PC-9 (cell line): ENCODE measurements at regions not wholly inside any gene's neighbourhood (a gene's known extent, or its start where the extent isn't known, plus 50 kb on each side); places are given as distances from the start of the nearest gene placed in this dataset.

ENCODE experiments used
- EZH2 ChIP-seq: fragments of 200-600 bp; sonication (generic); IDR thresholded peaks from 2 replicates; pipeline ENCODE4 v1.8.0; 2017; ENCODE audit warnings: antibody characterized with exemption, low read depth
- TF ChIP-seq, protein P1 (sequence below): fragments of 200-600 bp; sonication (generic); conservative IDR thresholded peaks from 2 replicates; pipeline ENCODE4 v1.6.1; 2017; ENCODE audit warnings: mixed run types, antibody characterized with exemption, mild to moderate bottlenecking, moderate library complexity

DNA sequence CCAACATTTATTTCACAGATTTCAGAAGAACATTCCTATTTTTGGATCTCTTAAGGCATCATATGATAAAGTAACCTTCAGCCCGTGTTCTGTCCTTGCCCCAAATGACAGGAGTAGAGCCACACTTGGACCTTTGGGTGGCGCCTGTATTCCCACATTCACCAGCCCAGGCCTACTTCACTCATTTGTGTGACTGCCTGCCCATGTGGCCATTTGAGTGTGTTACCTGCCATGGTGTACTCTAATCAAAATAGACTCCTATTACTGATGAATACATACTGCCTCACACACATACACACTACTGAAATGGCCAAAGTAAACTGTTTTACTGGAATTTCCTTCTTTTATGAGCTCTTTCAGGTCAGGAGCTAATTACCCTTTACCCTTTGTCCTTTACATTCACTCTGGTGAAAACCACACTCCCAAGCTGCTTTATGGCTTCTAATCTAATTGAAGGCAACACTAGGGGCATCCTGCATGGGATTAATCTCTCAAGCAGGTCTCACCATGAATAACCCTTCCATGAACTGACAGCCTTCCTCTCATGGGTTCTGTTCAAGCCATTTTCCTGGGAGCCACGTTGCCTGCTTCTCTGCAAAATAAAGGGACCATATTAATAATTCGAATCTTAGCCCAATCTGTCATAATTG is 271.0 kb upstream of the GALNT5 start:
- TF ChIP-seq, protein P1, sequence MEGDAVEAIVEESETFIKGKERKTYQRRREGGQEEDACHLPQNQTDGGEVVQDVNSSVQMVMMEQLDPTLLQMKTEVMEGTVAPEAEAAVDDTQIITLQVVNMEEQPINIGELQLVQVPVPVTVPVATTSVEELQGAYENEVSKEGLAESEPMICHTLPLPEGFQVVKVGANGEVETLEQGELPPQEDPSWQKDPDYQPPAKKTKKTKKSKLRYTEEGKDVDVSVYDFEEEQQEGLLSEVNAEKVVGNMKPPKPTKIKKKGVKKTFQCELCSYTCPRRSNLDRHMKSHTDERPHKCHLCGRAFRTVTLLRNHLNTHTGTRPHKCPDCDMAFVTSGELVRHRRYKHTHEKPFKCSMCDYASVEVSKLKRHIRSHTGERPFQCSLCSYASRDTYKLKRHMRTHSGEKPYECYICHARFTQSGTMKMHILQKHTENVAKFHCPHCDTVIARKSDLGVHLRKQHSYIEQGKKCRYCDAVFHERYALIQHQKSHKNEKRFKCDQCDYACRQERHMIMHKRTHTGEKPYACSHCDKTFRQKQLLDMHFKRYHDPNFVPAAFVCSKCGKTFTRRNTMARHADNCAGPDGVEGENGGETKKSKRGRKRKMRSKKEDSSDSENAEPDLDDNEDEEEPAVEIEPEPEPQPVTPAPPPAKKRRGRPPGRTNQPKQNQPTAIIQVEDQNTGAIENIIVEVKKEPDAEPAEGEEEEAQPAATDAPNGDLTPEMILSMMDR = no peak
- no peak for TF ChIP-seq EZH2
